Breast epithelium (tissue), 4 donors: ENCODE measurements at regions not wholly inside any gene's neighbourhood (a gene's known extent, or its start where the extent isn't known, plus 50 kb on each side); places are given as distances from the start of the nearest gene placed in this dataset.

ENCODE experiments used
- DNase-seq, 2 donors: peaks; one replicate each; pipeline ENCODE4 v3.0.0-alpha.2; 2019; ENCODE audit warnings: low spot score in 2 of 2
- H3K27ac ChIP-seq, 2 donors: fragments of 200-600 bp; sonication (generic) in 1 of 2; one replicate each; pipeline ENCODE4 v1.5.1; 2016 to 2019; ENCODE audit warnings: mild to moderate bottlenecking in 1 of 2
- H3K27me3 ChIP-seq, 2 donors: fragments of 200-600 bp; sonication (generic) in 1 of 2; one replicate each; pipeline versions ENCODE4 v1.5.1 to v1.6.0; 2017 to 2019; ENCODE audit warnings: control low read depth in 1 of 2, mild to moderate bottlenecking in 1 of 2
- H3K36me3 ChIP-seq: fragments of 200-600 bp; one replicate; pipeline ENCODE4 v1.5.1; 2019
- H3K4me1 ChIP-seq, 2 donors: fragments of 200-600 bp; sonication (generic); one replicate each; pipeline ENCODE4 v1.5.1; 2016 to 2019; ENCODE audit warnings: control low read depth in 1 of 2
- H3K4me3 ChIP-seq, 3 donors: fragments of 200-600 bp; sonication (generic); 1 replicate in 2 of 3; 2 replicates in 1 of 3; pipeline ENCODE4 v1.5.1; 2016 to 2019; ENCODE audit warnings: mild to moderate bottlenecking in 3 of 3, moderate library complexity in 2 of 3
- H3K9me3 ChIP-seq, 2 donors: fragments of 200-600 bp; sonication (generic) in 1 of 2; one replicate each; pipeline ENCODE4 v1.5.1; 2016 to 2019; ENCODE audit warnings: control low read depth in 1 of 2
- POLR2A ChIP-seq: fragments of 450-650 bp; IDR thresholded peaks from one replicate; pipeline ENCODE4 v1.6.1; 2016; ENCODE audit warnings: antibody characterized with exemption, mild to moderate bottlenecking, moderate library complexity
- POLR2AphosphoS5 ChIP-seq, 3 donors: sonication (generic); formaldehyde crosslinking; IDR thresholded peaks; one replicate each; pipeline ENCODE4 v1.6.1; 2017; ENCODE audit warnings: antibody characterized with exemption in 3 of 3
- intact Hi-C: fragments of 100-400 bp; cut with DNase I; formaldehyde crosslinking; loops from one replicate; pipeline ENCODE4 v1.15.1; 2023; ENCODE audit warnings: low total_unique reads
- TF ChIP-seq, protein P1 (sequence below), 3 donors: fragments of 450-650 bp; IDR thresholded peaks; one replicate each; pipeline ENCODE4 v1.5.1; 2016 to 2017; ENCODE audit warnings: antibody characterized with exemption in 3 of 3, mild to moderate bottlenecking in 3 of 3, moderate library complexity in 3 of 3

- no peaks in the 10 kb centered on the region for H3K36me3 ChIP-seq
- intact Hi-C loops = no loop called here
- no peaks in the 10 kb centered on the region for H3K27me3 ChIP-seq
- no peak overlapping the region for H3K4me3 ChIP-seq
- H3K27ac ChIP-seq = no peak overlapping the region
- H3K9me3 ChIP-seq = no peaks in the 10 kb centered on the region
- TF ChIP-seq, protein P1, sequence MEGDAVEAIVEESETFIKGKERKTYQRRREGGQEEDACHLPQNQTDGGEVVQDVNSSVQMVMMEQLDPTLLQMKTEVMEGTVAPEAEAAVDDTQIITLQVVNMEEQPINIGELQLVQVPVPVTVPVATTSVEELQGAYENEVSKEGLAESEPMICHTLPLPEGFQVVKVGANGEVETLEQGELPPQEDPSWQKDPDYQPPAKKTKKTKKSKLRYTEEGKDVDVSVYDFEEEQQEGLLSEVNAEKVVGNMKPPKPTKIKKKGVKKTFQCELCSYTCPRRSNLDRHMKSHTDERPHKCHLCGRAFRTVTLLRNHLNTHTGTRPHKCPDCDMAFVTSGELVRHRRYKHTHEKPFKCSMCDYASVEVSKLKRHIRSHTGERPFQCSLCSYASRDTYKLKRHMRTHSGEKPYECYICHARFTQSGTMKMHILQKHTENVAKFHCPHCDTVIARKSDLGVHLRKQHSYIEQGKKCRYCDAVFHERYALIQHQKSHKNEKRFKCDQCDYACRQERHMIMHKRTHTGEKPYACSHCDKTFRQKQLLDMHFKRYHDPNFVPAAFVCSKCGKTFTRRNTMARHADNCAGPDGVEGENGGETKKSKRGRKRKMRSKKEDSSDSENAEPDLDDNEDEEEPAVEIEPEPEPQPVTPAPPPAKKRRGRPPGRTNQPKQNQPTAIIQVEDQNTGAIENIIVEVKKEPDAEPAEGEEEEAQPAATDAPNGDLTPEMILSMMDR (IDR thresholded peaks at IDR 0.05) = no peak
- TF ChIP-seq POLR2AphosphoS5 (IDR thresholded peaks at IDR 0.05) (no peak), POLR2A (no peak)
- no peaks in the 10 kb centered on the region for H3K4me1 ChIP-seq
- DNase-seq = no peak
Measured at GRCh38 chr4:144403893-144404292, 242.1 kb upstream of the HHIP start.

GRCh38 chr4:144409525-144409924, 236.4 kb upstream of the HHIP start:
- H3K27ac ChIP-seq = no peak overlapping the region
- no peaks in the 10 kb centered on the region for H3K27me3 ChIP-seq
- DNase-seq = no peak
- no peaks in the 10 kb centered on the region for H3K36me3 ChIP-seq
- TF ChIP-seq POLR2AphosphoS5 (IDR thresholded peaks at IDR 0.05) (no peak), POLR2A (no peak)
- TF ChIP-seq, protein P1 (IDR thresholded peaks at IDR 0.05) = no peak
- no peaks in the 10 kb centered on the region for H3K9me3 ChIP-seq
- H3K4me1 ChIP-seq = no peaks in the 10 kb centered on the region
- H3K4me3 ChIP-seq = no peak overlapping the region
- intact Hi-C loops = no loop called here

- Histone ChIP-seq H3K27ac (no peak overlapping the region), H3K9me3 (no peaks in the 10 kb centered on the region), H3K4me3 (no peak overlapping the region), H3K27me3 (no peaks in the 10 kb centered on the region), H3K4me1 (no peaks in the 10 kb centered on the region), H3K36me3 (no peaks in the 10 kb centered on the region)
- TF ChIP-seq POLR2A = no peak
- DNase-seq = no peak
- intact Hi-C loops = no loop called here
Measured at GRCh38 chr4:144410230-144410783, 235.6 kb upstream of the HHIP start.

DNA sequence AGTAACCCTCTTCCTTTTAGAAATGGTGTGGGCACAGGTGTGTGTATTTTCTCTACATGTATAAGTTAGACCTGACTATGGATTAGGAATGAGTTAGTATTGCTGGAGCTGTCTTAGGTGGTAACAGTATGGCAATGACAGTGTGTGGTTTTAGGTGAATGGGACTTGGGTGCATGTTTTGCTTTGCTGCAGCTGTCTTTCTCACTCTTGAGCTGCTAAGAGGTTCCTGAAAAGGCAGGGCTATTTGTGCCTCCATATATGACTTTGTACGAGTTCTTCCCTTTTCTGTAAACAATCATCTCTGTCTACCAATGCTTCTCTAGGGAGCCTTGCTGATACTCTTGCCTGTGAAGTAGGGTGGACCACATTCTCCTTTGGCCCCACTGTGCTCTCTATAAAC, 234.8 kb upstream of the HHIP start:
- H3K4me3 ChIP-seq = no peak overlapping the region
- DNase-seq = no peak
- H3K27ac ChIP-seq = no peak overlapping the region
- H3K27me3 ChIP-seq = no peaks in the 10 kb centered on the region
- no peak for TF ChIP-seq POLR2A
- TF ChIP-seq, protein P1 (IDR thresholded peaks at IDR 0.05) = no peak
- H3K36me3 ChIP-seq = no peaks in the 10 kb centered on the region
- no peaks in the 10 kb centered on the region for H3K9me3 ChIP-seq
- intact Hi-C loops = no loop called here
- no peaks in the 10 kb centered on the region for H3K4me1 ChIP-seq

DNA sequence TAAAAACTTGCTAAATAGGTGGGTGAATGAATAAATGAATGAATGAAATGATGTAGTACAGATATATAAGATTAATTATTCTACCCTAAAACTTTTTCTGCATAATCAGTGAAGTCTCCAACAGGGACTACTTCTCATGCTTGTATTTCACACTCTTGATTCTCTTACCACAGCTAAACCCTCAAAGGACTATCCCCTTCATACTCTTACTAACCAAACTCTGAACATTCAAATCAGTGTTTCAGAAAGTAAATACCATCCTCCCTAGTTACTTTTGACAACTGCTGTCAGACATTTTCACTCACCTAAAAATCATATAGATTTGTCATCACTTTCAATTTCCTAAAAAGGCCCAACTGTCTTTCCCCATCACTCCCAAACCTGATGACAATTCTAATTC, 234.3 kb upstream of the HHIP start:
- no peak overlapping the region for H3K27ac ChIP-seq
- H3K27me3 ChIP-seq = no peaks in the 10 kb centered on the region
- no peaks in the 10 kb centered on the region for H3K4me1 ChIP-seq
- H3K4me3 ChIP-seq = no peak overlapping the region
- TF ChIP-seq, protein P1 (IDR thresholded peaks at IDR 0.05) = no peak
- no peak for TF ChIP-seq POLR2AphosphoS5 (IDR thresholded peaks at IDR 0.05)
- TF ChIP-seq POLR2A = no peak
- no peaks in the 10 kb centered on the region for H3K9me3 ChIP-seq
- no peak for DNase-seq
- H3K36me3 ChIP-seq = no peaks in the 10 kb centered on the region
- intact Hi-C loops = no loop called here

DNA sequence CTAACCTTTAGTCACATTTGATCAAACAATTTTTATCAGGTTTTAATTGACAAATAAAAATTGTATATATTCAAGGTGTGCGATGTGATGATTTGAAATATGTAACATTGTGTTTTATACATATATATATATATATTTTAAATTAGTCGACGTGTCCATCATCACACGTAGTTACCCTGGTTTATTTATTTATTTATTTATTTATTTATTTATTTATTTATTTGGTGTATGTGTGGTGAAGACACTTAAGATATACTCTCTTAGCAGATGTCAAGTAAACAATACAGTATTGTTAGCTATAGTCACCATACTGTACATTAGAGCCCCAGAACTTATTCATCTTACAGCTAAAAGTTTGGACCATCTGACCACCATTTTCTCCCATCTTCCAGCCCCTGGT, 224.9 kb upstream of the HHIP start:
- no peaks in the 10 kb centered on the region for H3K4me1 ChIP-seq
- no peak overlapping the region for H3K27ac ChIP-seq
- H3K27me3 ChIP-seq = no peaks in the 10 kb centered on the region
- H3K4me3 ChIP-seq = no peak overlapping the region
- DNase-seq = no peak
- H3K36me3 ChIP-seq = no peaks in the 10 kb centered on the region
- H3K9me3 ChIP-seq = no peaks in the 10 kb centered on the region
- intact Hi-C loops = no loop called here
- TF ChIP-seq, protein P1 (IDR thresholded peaks at IDR 0.05) = no peak
- TF ChIP-seq POLR2A (no peak), POLR2AphosphoS5 (IDR thresholded peaks at IDR 0.05) (no peak)
